H1 (cell line): ENCODE measurements at regions not wholly inside any gene's neighbourhood (a gene's known extent, or its start where the extent isn't known, plus 50 kb on each side); places are given as distances from the start of the nearest gene placed in this dataset.

Experiments used
- ATF3 ChIP-seq: IDR thresholded peaks from 2 replicates; pipeline ENCODE4 v1.6.1; 2011; ENCODE audit warnings: low read depth, mild to moderate bottlenecking, low read length; ENCODE audit not compliant: insufficient read depth
- BACH1 ChIP-seq: IDR thresholded peaks from 2 replicates; pipeline ENCODE4 v1.6.1; 2012; ENCODE audit warnings: low read length, improper control_type of control experiment
- CBX8 ChIP-seq: fragments of 300-800, 300-1000 bp; sonication (generic); IDR thresholded peaks from 2 replicates; pipeline ENCODE4 v1.7.1; 2016; ENCODE audit warnings: low read depth, low read length, borderline replicate concordance
- CHD2 ChIP-seq: IDR thresholded peaks from 2 replicates; pipeline ENCODE4 v1.6.1; 2012; ENCODE audit warnings: low read length, improper control_type of control experiment
- CHD7 ChIP-seq: fragments of 300-600 bp; sonication (generic); IDR thresholded peaks from 2 replicates; pipeline ENCODE4 v1.7.1; 2012; ENCODE audit warnings: low read length, moderate library complexity, mild to moderate bottlenecking, inconsistent platforms; ENCODE audit not compliant: insufficient replicate concordance
- GTF2F1 ChIP-seq: IDR thresholded peaks from 2 replicates; pipeline ENCODE4 v1.6.1; 2012; ENCODE audit warnings: low read depth, low read length, improper control_type of control experiment, borderline replicate concordance
- JUND ChIP-seq: IDR thresholded peaks from 2 replicates; pipeline ENCODE4 v1.6.1; 2011; ENCODE audit warnings: mild to moderate bottlenecking, improper control_type of control experiment, low read length
- RAD21 ChIP-seq, 2 experiments: IDR thresholded peaks in 1 of 2; conservative IDR thresholded peaks in 1 of 2; 2 replicates each; pipeline ENCODE4 v1.6.1; 2011; ENCODE audit warnings: low read depth in 2 of 2, low read length in 2 of 2, improper control_type of control experiment in 1 of 2, inconsistent platforms in 1 of 2, mild to moderate bottlenecking in 1 of 2, moderate library complexity in 1 of 2
- RXRA ChIP-seq: IDR thresholded peaks from 2 replicates; pipeline ENCODE4 v1.6.1; 2011; ENCODE audit warnings: low read depth, mild to moderate bottlenecking, low read length, moderate library complexity; ENCODE audit not compliant: insufficient read depth
- SAP30 ChIP-seq: fragments of 300-600 bp; sonication (generic); IDR thresholded peaks from 2 replicates; pipeline ENCODE4 v1.7.1; 2012; ENCODE audit warnings: low read length, moderate library complexity, mild to moderate bottlenecking, inconsistent platforms; ENCODE audit not compliant: insufficient read depth, insufficient replicate concordance
- SIRT6 ChIP-seq: IDR thresholded peaks from one replicate; pipeline ENCODE4 v1.7.1; 2012; ENCODE audit warnings: low read length, inconsistent platforms

GRCh38 chr2:234363011-234363487, 133.8 kb downstream of the ARL4C start (continued):
- peak; percentile 47 for TF ChIP-seq CHD7
- no peak for TF ChIP-seq SIRT6
- peak; percentile 93 for TF ChIP-seq JUND
- TF ChIP-seq GTF2F1, result no peak
- TF ChIP-seq BACH1, result peak; percentile 97
- 0 out of 2 replicates have a peak, but pooled peaks have one; percentile 9 for TF ChIP-seq ATF3
- 0 out of 4 replicates have a peak, but pooled peaks of 1 of the 2 experiments have one; percentile 10 for TF ChIP-seq RAD21 (IDR thresholded peaks at IDR 0.05 in 1 of 2, conservative IDR thresholded peaks at IDR 0.05 in 1 of 2; ENCODE audit: low read depth in 2 of 2, low read length in 2 of 2)
- no peak for TF ChIP-seq SAP30
- no peak for TF ChIP-seq CBX8
- TF ChIP-seq RXRA, result no peak
- no peak for TF ChIP-seq CHD2
